Naive B cell (primary cell): ENCODE measurements at regions not wholly inside any gene's neighbourhood (a gene's known extent, or its start where the extent isn't known, plus 50 kb on each side); places are given as distances from the start of the nearest gene placed in this dataset.

ENCODE experiments used
- ATAC-seq, 2 donors: fragments of 150-1000 bp; cut with Tn5 transposase; 2 replicates each; pipeline ENCODE4 v1.10.0; 2021; ENCODE audit warnings: low read depth in 2 of 2, mild to moderate bottlenecking in 2 of 2, moderate library complexity in 2 of 2
- DNase-seq: peaks from one replicate; pipeline ENCODE4 v3.0.0; 2022
- H3K27ac Mint-ChIP-seq, 6 donors: one replicate each; pipeline ENCODE4 v1.8.0; 2020 to 2022; ENCODE audit warnings: mild to moderate bottlenecking in 6 of 6, mixed read lengths in 6 of 6, moderate library complexity in 5 of 6, inconsistent platforms in 2 of 6
- H3K27me3 Mint-ChIP-seq, 3 donors: one replicate each; pipeline ENCODE4 v1.8.0; 2021 to 2022; ENCODE audit warnings: mixed read lengths in 3 of 3, mild to moderate bottlenecking in 1 of 3
- H3K36me3 Mint-ChIP-seq, 2 donors: one replicate each; pipeline ENCODE4 v1.8.0; 2020 to 2022; ENCODE audit warnings: mixed read lengths in 2 of 2, inconsistent platforms in 1 of 2, mild to moderate bottlenecking in 1 of 2
- H3K4me1 Mint-ChIP-seq, 3 donors: one replicate each; pipeline ENCODE4 v1.8.0; 2020 to 2022; ENCODE audit warnings: mixed read lengths in 3 of 3, inconsistent platforms in 1 of 3, mild to moderate bottlenecking in 1 of 3, moderate library complexity in 1 of 3
- H3K4me3 Mint-ChIP-seq, 8 donors: one replicate each; pipeline ENCODE4 v1.8.0; 2020 to 2022; ENCODE audit warnings: mild to moderate bottlenecking in 8 of 8, mixed read lengths in 8 of 8, moderate library complexity in 8 of 8, inconsistent platforms in 2 of 8
- H3K9me3 Mint-ChIP-seq, 7 donors: one replicate each; pipeline ENCODE4 v1.8.0; 2020 to 2022; ENCODE audit warnings: mixed read lengths in 7 of 7, mild to moderate bottlenecking in 5 of 7, inconsistent platforms in 2 of 7, moderate library complexity in 1 of 7

- no peaks in the 10 kb centered on the region for H3K9me3 Mint-ChIP-seq
- H3K4me3 Mint-ChIP-seq, result no peak overlapping the region
- ATAC-seq (no peak), DNase-seq (no peak)
- no peaks in the 10 kb centered on the region for H3K36me3 Mint-ChIP-seq
- peaks cover 0 to 6% (median 4%) of the 10 kb centered on the region in 3 donors for H3K27me3 Mint-ChIP-seq
- no peaks in the 10 kb centered on the region for H3K4me1 Mint-ChIP-seq
- peak overlapping the region in 1 of 6 donors; percentile 38 for H3K27ac Mint-ChIP-seq
These were observed 120.7 kb upstream of the VSTM2B start for GRCh38 chr19:29404951-29405727.

- peaks cover 0 to 1% (median 0%) of the 10 kb centered on the region in 7 donors for H3K9me3 Mint-ChIP-seq
- DNase-seq (no peak), ATAC-seq (no peak)
- no peaks in the 10 kb centered on the region for H3K4me1 Mint-ChIP-seq
- H3K4me3 Mint-ChIP-seq, result no peak overlapping the region
- no peak overlapping the region for H3K27ac Mint-ChIP-seq
- no peaks in the 10 kb centered on the region for H3K36me3 Mint-ChIP-seq
- H3K27me3 Mint-ChIP-seq, result peaks cover 0 to 6% (median 4%) of the 10 kb centered on the region in 3 donors
These were observed 120.1 kb upstream of the VSTM2B start for GRCh38 chr19:29405728-29405995.

- no peak for DNase-seq
- peaks cover 0 to 6% (median 2%) of the 10 kb centered on the region in 3 donors for H3K27me3 Mint-ChIP-seq
- no peaks in the 10 kb centered on the region for H3K4me1 Mint-ChIP-seq
- no peaks in the 10 kb centered on the region for H3K36me3 Mint-ChIP-seq
- no peak overlapping the region for H3K27ac Mint-ChIP-seq
- H3K9me3 Mint-ChIP-seq, result peaks cover 0 to 3% (median 0%) of the 10 kb centered on the region in 7 donors
- no peak overlapping the region for H3K4me3 Mint-ChIP-seq
- ATAC-seq, result no peak
These were observed 116.5 kb upstream of the VSTM2B start for GRCh38 chr19:29409076-29409862.

GRCh38 chr19:29410601-29411000, 115.2 kb upstream of the VSTM2B start:
- no peak overlapping the region for H3K4me3 Mint-ChIP-seq

GRCh38 chr19:29411113-29411581, 114.6 kb upstream of the VSTM2B start:
- peaks cover 0 to 3% (median 0%) of the 10 kb centered on the region in 7 donors for H3K9me3 Mint-ChIP-seq
- peak overlapping the region in 1 of 6 donors; percentile 54 for H3K27ac Mint-ChIP-seq
- no peaks in the 10 kb centered on the region for H3K4me1 Mint-ChIP-seq
- DNase-seq (no peak), ATAC-seq (no peak)
- no peaks in the 10 kb centered on the region for H3K36me3 Mint-ChIP-seq
- no peak overlapping the region for H3K4me3 Mint-ChIP-seq
- H3K27me3 Mint-ChIP-seq, result peaks cover 0 to 6% (median 0%) of the 10 kb centered on the region in 3 donors

More at GRCh38 chr19:29410601-29411000, 115.2 kb upstream of the VSTM2B start:
- DNase-seq, result no peak
- Mint-ChIP-seq H3K27me3 (peaks cover 0 to 6% (median 0%) of the 10 kb centered on the region in 3 donors), H3K4me1 (no peaks in the 10 kb centered on the region), H3K36me3 (no peaks in the 10 kb centered on the region), H3K27ac (no peak overlapping the region), H3K9me3 (peaks cover 0 to 3% (median 0%) of the 10 kb centered on the region in 7 donors)
- no peak for ATAC-seq

GRCh38 chr19:29413435-29413834, 112.4 kb upstream of the VSTM2B start:
- H3K27ac Mint-ChIP-seq, result no peak overlapping the region
- H3K4me3 Mint-ChIP-seq, result no peak overlapping the region
- no peak for DNase-seq
- H3K9me3 Mint-ChIP-seq, result peaks cover 0 to 3% (median 0%) of the 10 kb centered on the region in 7 donors
- no peaks in the 10 kb centered on the region for H3K4me1 Mint-ChIP-seq
- no peaks in the 10 kb centered on the region for H3K27me3 Mint-ChIP-seq
- no peaks in the 10 kb centered on the region for H3K36me3 Mint-ChIP-seq
- ATAC-seq, result no peak

- ATAC-seq (no peak), DNase-seq (no peak)
- Mint-ChIP-seq H3K27me3 (no peaks in the 10 kb centered on the region), H3K9me3 (peaks cover 0 to 5% (median 3%) of the 10 kb centered on the region in 7 donors), H3K4me3 (no peak overlapping the region), H3K4me1 (no peaks in the 10 kb centered on the region), H3K36me3 (no peaks in the 10 kb centered on the region), H3K27ac (no peak overlapping the region)
These were observed 110.3 kb upstream of the VSTM2B start for GRCh38 chr19:29415507-29415906.

GRCh38 chr19:29417048-29417447, 108.7 kb upstream of the VSTM2B start:
- Mint-ChIP-seq H3K36me3 (no peaks in the 10 kb centered on the region), H3K4me3 (no peak overlapping the region), H3K4me1 (no peaks in the 10 kb centered on the region), H3K27me3 (no peaks in the 10 kb centered on the region), H3K9me3 (peaks cover 0 to 10% (median 3%) of the 10 kb centered on the region in 7 donors), H3K27ac (no peak overlapping the region)
- ATAC-seq, result no peak
- DNase-seq, result no peak

GRCh38 chr19:29418201-29418600, 107.6 kb upstream of the VSTM2B start:
- ATAC-seq, result no peak
- H3K4me1 Mint-ChIP-seq, result no peaks in the 10 kb centered on the region
- no peak for DNase-seq
- no peak overlapping the region for H3K4me3 Mint-ChIP-seq
- H3K27ac Mint-ChIP-seq, result no peak overlapping the region
- H3K9me3 Mint-ChIP-seq, result peaks cover 0 to 10% (median 3%) of the 10 kb centered on the region in 7 donors
- H3K36me3 Mint-ChIP-seq, result no peaks in the 10 kb centered on the region
- no peaks in the 10 kb centered on the region for H3K27me3 Mint-ChIP-seq

GRCh38 chr19:29420065-29420464, 105.7 kb upstream of the VSTM2B start:
- Mint-ChIP-seq H3K4me3 (no peak overlapping the region), H3K4me1 (no peaks in the 10 kb centered on the region), H3K36me3 (no peaks in the 10 kb centered on the region), H3K9me3 (peaks cover 0 to 10% (median 7%) of the 10 kb centered on the region in 7 donors), H3K27me3 (no peaks in the 10 kb centered on the region), H3K27ac (no peak overlapping the region)
- DNase-seq (no peak), ATAC-seq (no peak)

GRCh38 chr19:29420482-29421195, 105.2 kb upstream of the VSTM2B start:
- Mint-ChIP-seq H3K27ac (no peak overlapping the region), H3K4me3 (no peak overlapping the region), H3K4me1 (no peaks in the 10 kb centered on the region), H3K27me3 (no peaks in the 10 kb centered on the region), H3K9me3 (peaks cover 0 to 10% (median 7%) of the 10 kb centered on the region in 7 donors), H3K36me3 (no peaks in the 10 kb centered on the region)
- ATAC-seq (no peak), DNase-seq (no peak)

GRCh38 chr19:29421196-29421545, 104.6 kb upstream of the VSTM2B start:
- no peak for ATAC-seq
- Mint-ChIP-seq H3K4me3 (no peak overlapping the region), H3K27me3 (no peaks in the 10 kb centered on the region), H3K9me3 (peaks cover 0 to 10% (median 7%) of the 10 kb centered on the region in 7 donors), H3K36me3 (no peaks in the 10 kb centered on the region), H3K27ac (no peak overlapping the region), H3K4me1 (no peaks in the 10 kb centered on the region)
- DNase-seq, result no peak

GRCh38 chr19:29422047-29422446, 103.7 kb upstream of the VSTM2B start:
- Mint-ChIP-seq H3K9me3 (peaks cover 5 to 15% (median 8%) of the 10 kb centered on the region in 7 donors), H3K36me3 (no peaks in the 10 kb centered on the region), H3K27ac (no peak overlapping the region), H3K4me3 (no peak overlapping the region), H3K4me1 (no peaks in the 10 kb centered on the region), H3K27me3 (no peaks in the 10 kb centered on the region)
- DNase-seq, result no peak
- no peak for ATAC-seq
